ENCODE measurements at regions not wholly inside any gene's neighbourhood (a gene's known extent, or its start where the extent isn't known, plus 50 kb on each side); places are given as distances from the start of the nearest gene placed in this dataset.
"Not testable (repeated sequence)": the region's sequence is repeated elsewhere in the genome, so short reads cannot be mapped to it uniquely, and the experiment has no call there.

- WGBS: 85% methylated on average over 1 of the region's 1 CpG
- no peaks in the 10 kb centered on the region for H3K9me3 ChIP-seq (ENCODE audit: control insufficient read depth in 2 of 2, insufficient read depth in 1 of 2, low read length in 1 of 2)
- no peaks in the 10 kb centered on the region for H3K4me1 ChIP-seq (ENCODE audit: control insufficient read depth in 2 of 2, insufficient read depth in 2 of 2, low read length in 2 of 2)
- no peaks in the 10 kb centered on the region for H3K27me3 ChIP-seq (ENCODE audit: control insufficient read depth in 2 of 2, insufficient read depth in 1 of 2, low read length in 1 of 2)
- H3K36me3 ChIP-seq (ENCODE audit: control insufficient read depth in 2 of 2, insufficient read depth in 2 of 2, low read length in 1 of 2): no peaks in the 10 kb centered on the region
- H3K27ac ChIP-seq (ENCODE audit: low read depth in 1 of 2, low read length in 1 of 2): no peak overlapping the region
- DNase-seq (ENCODE audit: low read depth in 6 of 9, low spot score in 9 of 9): no peak
- H3K4me3 ChIP-seq (ENCODE audit: low read length in 2 of 2): no peak overlapping the region
Observed at GRCh38 chr10:120174491-120174890, 282.0 kb downstream of the SEC23IP start.

- 91% methylated on average over 10 of the region's 10 CpGs for WGBS
- Histone ChIP-seq H3K27me3 (ENCODE audit: control insufficient read depth in 2 of 2, insufficient read depth in 1 of 2, low read length in 1 of 2) (no peaks in the 10 kb centered on the region), H3K9me3 (ENCODE audit: control insufficient read depth in 2 of 2, insufficient read depth in 1 of 2, low read length in 1 of 2) (no peaks in the 10 kb centered on the region), H3K36me3 (ENCODE audit: control insufficient read depth in 2 of 2, insufficient read depth in 2 of 2, low read length in 1 of 2) (no peaks in the 10 kb centered on the region), H3K4me1 (ENCODE audit: control insufficient read depth in 2 of 2, insufficient read depth in 2 of 2, low read length in 2 of 2) (no peaks in the 10 kb centered on the region), H3K27ac (ENCODE audit: low read depth in 1 of 2, low read length in 1 of 2) (no peak overlapping the region), H3K4me3 (ENCODE audit: low read length in 2 of 2) (no peak overlapping the region)
- no peak for DNase-seq (ENCODE audit: low read depth in 6 of 9, low spot score in 9 of 9)
Observed at GRCh38 chr10:120177330-120177729, 279.7 kb upstream of the PLPP4 start.

GRCh38 chr10:120180160-120180559 lies 276.9 kb upstream of the PLPP4 start:
- Histone ChIP-seq H3K36me3 (ENCODE audit: control insufficient read depth in 2 of 2, insufficient read depth in 2 of 2, low read length in 1 of 2) (no peaks in the 10 kb centered on the region), H3K4me3 (ENCODE audit: low read length in 2 of 2) (no peak overlapping the region), H3K9me3 (ENCODE audit: control insufficient read depth in 2 of 2, insufficient read depth in 1 of 2, low read length in 1 of 2) (no peaks in the 10 kb centered on the region), H3K27ac (ENCODE audit: low read depth in 1 of 2, low read length in 1 of 2) (no peak overlapping the region), H3K4me1 (ENCODE audit: control insufficient read depth in 2 of 2, insufficient read depth in 2 of 2, low read length in 2 of 2) (no peaks in the 10 kb centered on the region), H3K27me3 (ENCODE audit: control insufficient read depth in 2 of 2, insufficient read depth in 1 of 2, low read length in 1 of 2) (no peaks in the 10 kb centered on the region)
- 86% methylated on average over 3 of the region's 3 CpGs for WGBS
- no peak for DNase-seq (ENCODE audit: low read depth in 6 of 9, low spot score in 9 of 9)

- Histone ChIP-seq H3K36me3 (ENCODE audit: control insufficient read depth in 2 of 2, insufficient read depth in 2 of 2, low read length in 1 of 2) (no peaks in the 10 kb centered on the region), H3K27ac (ENCODE audit: low read depth in 1 of 2, low read length in 1 of 2) (no peak overlapping the region), H3K27me3 (ENCODE audit: control insufficient read depth in 2 of 2, insufficient read depth in 1 of 2, low read length in 1 of 2) (no peaks in the 10 kb centered on the region), H3K9me3 (ENCODE audit: control insufficient read depth in 2 of 2, insufficient read depth in 1 of 2, low read length in 1 of 2) (no peaks in the 10 kb centered on the region), H3K4me1 (ENCODE audit: control insufficient read depth in 2 of 2, insufficient read depth in 2 of 2, low read length in 2 of 2) (no peaks in the 10 kb centered on the region), H3K4me3 (ENCODE audit: low read length in 2 of 2) (no peak overlapping the region)
- WGBS: 64% methylated on average over 8 of the region's 8 CpGs
- no peak for DNase-seq (ENCODE audit: low read depth in 6 of 9, low spot score in 9 of 9)
Observed at GRCh38 chr10:120181154-120181553, 275.9 kb upstream of the PLPP4 start.

GRCh38 chr10:120182431-120182830 lies 274.6 kb upstream of the PLPP4 start:
- Histone ChIP-seq H3K27me3 (ENCODE audit: control insufficient read depth in 2 of 2, insufficient read depth in 1 of 2, low read length in 1 of 2) (no peaks in the 10 kb centered on the region), H3K27ac (ENCODE audit: low read depth in 1 of 2, low read length in 1 of 2) (no peak overlapping the region), H3K4me3 (ENCODE audit: low read length in 2 of 2) (no peak overlapping the region), H3K9me3 (ENCODE audit: control insufficient read depth in 2 of 2, insufficient read depth in 1 of 2, low read length in 1 of 2) (no peaks in the 10 kb centered on the region), H3K4me1 (ENCODE audit: control insufficient read depth in 2 of 2, insufficient read depth in 2 of 2, low read length in 2 of 2) (no peaks in the 10 kb centered on the region), H3K36me3 (ENCODE audit: control insufficient read depth in 2 of 2, insufficient read depth in 2 of 2, low read length in 1 of 2) (no peaks in the 10 kb centered on the region)
- DNase-seq (ENCODE audit: low read depth in 6 of 9, low spot score in 9 of 9): no peak
- WGBS: 88% methylated on average over 1 of the region's 1 CpG

- WGBS: 82% methylated on average over 3 of the region's 3 CpGs
- Histone ChIP-seq H3K27me3 (ENCODE audit: control insufficient read depth in 2 of 2, insufficient read depth in 1 of 2, low read length in 1 of 2) (no peaks in the 10 kb centered on the region), H3K4me1 (ENCODE audit: control insufficient read depth in 2 of 2, insufficient read depth in 2 of 2, low read length in 2 of 2) (no peaks in the 10 kb centered on the region), H3K9me3 (ENCODE audit: control insufficient read depth in 2 of 2, insufficient read depth in 1 of 2, low read length in 1 of 2) (no peaks in the 10 kb centered on the region), H3K4me3 (ENCODE audit: low read length in 2 of 2) (no peak overlapping the region), H3K27ac (ENCODE audit: low read depth in 1 of 2, low read length in 1 of 2) (no peak overlapping the region), H3K36me3 (ENCODE audit: control insufficient read depth in 2 of 2, insufficient read depth in 2 of 2, low read length in 1 of 2) (no peaks in the 10 kb centered on the region)
- no peak for DNase-seq (ENCODE audit: low read depth in 6 of 9, low spot score in 9 of 9)
Observed at GRCh38 chr10:120183546-120183945, 273.5 kb upstream of the PLPP4 start.

- H3K4me1 ChIP-seq (ENCODE audit: control insufficient read depth in 2 of 2, insufficient read depth in 2 of 2, low read length in 2 of 2): no peaks in the 10 kb centered on the region
- H3K27me3 ChIP-seq (ENCODE audit: control insufficient read depth in 2 of 2, insufficient read depth in 1 of 2, low read length in 1 of 2): no peaks in the 10 kb centered on the region
- no peak for DNase-seq (ENCODE audit: low read depth in 6 of 9, low spot score in 9 of 9)
- no peaks in the 10 kb centered on the region for H3K36me3 ChIP-seq (ENCODE audit: control insufficient read depth in 2 of 2, insufficient read depth in 2 of 2, low read length in 1 of 2)
- H3K27ac ChIP-seq (ENCODE audit: low read depth in 1 of 2, low read length in 1 of 2): no peak overlapping the region
- WGBS: 75% methylated on average over 7 of the region's 7 CpGs
- no peak overlapping the region for H3K4me3 ChIP-seq (ENCODE audit: low read length in 2 of 2)
- no peaks in the 10 kb centered on the region for H3K9me3 ChIP-seq (ENCODE audit: control insufficient read depth in 2 of 2, insufficient read depth in 1 of 2, low read length in 1 of 2)
Observed at GRCh38 chr10:120184547-120185337, 272.3 kb upstream of the PLPP4 start.

GRCh38 chr10:120186506-120186905 lies 270.5 kb upstream of the PLPP4 start:
- Histone ChIP-seq H3K4me3 (ENCODE audit: low read length in 2 of 2) (no peak overlapping the region), H3K27me3 (ENCODE audit: control insufficient read depth in 2 of 2, insufficient read depth in 1 of 2, low read length in 1 of 2) (no peaks in the 10 kb centered on the region), H3K27ac (ENCODE audit: low read depth in 1 of 2, low read length in 1 of 2) (no peak overlapping the region), H3K4me1 (ENCODE audit: control insufficient read depth in 2 of 2, insufficient read depth in 2 of 2, low read length in 2 of 2) (no peaks in the 10 kb centered on the region), H3K36me3 (ENCODE audit: control insufficient read depth in 2 of 2, insufficient read depth in 2 of 2, low read length in 1 of 2) (no peaks in the 10 kb centered on the region), H3K9me3 (ENCODE audit: control insufficient read depth in 2 of 2, insufficient read depth in 1 of 2, low read length in 1 of 2) (no peaks in the 10 kb centered on the region)
- WGBS: 87% methylated on average over 1 of the region's 1 CpG
- no peak for DNase-seq (ENCODE audit: low read depth in 6 of 9, low spot score in 9 of 9)

- not testable (repeated sequence) for H3K27ac ChIP-seq (ENCODE audit: low read depth in 1 of 2, low read length in 1 of 2); H3K27me3 ChIP-seq (ENCODE audit: control insufficient read depth in 2 of 2, insufficient read depth in 1 of 2, low read length in 1 of 2); DNase-seq (ENCODE audit: low read depth in 6 of 9, low spot score in 9 of 9); H3K4me3 ChIP-seq (ENCODE audit: low read length in 2 of 2); H3K36me3 ChIP-seq (ENCODE audit: control insufficient read depth in 2 of 2, insufficient read depth in 2 of 2, low read length in 1 of 2); H3K9me3 ChIP-seq (ENCODE audit: control insufficient read depth in 2 of 2, insufficient read depth in 1 of 2, low read length in 1 of 2); H3K4me1 ChIP-seq (ENCODE audit: control insufficient read depth in 2 of 2, insufficient read depth in 2 of 2, low read length in 2 of 2)
- WGBS: 94% methylated on average over 1 of the region's 1 CpG
Observed at GRCh38 chr10:120187168-120187567, 269.9 kb upstream of the PLPP4 start.

All from thymus (tissue), 11 donors.